GM21737 (cell line): ENCODE measurements at regions not wholly inside any gene's neighbourhood (a gene's known extent, or its start where the extent isn't known, plus 50 kb on each side); places are given as distances from the start of the nearest gene placed in this dataset.

Experiments
- ATAC-seq: cut with Tn5 transposase; IDR thresholded peaks from one replicate; pipeline ENCODE4 v1.9.1; 2021; ENCODE audit warnings: mild to moderate bottlenecking, moderate library complexity; ENCODE audit not compliant: unreplicated experiment

DNA sequence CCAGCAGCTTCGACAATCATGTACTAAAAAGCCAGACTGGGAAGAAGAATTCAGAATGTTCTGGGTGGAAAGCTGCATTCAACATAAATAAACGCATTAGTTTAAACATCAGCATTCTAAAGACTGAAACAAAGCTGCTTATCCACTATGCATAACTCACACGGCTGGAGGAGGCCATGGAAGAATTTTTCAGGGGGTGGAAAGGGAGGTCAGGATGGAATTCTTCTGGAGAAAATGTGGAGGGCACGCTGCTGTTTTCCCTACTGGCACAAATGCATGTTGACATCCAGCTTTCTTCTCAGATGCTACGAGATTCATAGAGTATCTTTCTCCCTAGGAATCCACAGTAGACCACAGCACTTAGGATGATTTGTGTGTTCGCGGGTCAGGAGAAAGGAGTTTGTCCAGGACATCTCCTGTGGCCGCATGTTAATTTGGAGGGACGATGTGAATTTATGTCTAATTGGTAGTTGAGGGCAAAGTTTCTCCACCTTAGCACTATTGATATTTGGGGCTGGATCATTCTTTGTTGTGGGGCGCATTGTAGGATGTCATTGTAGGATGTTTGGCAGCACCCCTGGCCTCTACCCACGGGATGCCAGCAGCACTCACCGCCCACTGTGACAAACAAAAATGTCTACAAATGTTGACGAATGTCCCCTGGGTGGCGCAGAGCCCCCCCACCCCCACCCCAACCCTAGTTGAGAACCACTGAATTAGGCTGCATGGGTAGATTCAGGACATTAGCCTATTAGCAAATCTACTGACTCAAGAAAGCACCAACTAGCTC, 86.5 kb upstream of the KAZN start:
- ATAC-seq: no peak

DNA sequence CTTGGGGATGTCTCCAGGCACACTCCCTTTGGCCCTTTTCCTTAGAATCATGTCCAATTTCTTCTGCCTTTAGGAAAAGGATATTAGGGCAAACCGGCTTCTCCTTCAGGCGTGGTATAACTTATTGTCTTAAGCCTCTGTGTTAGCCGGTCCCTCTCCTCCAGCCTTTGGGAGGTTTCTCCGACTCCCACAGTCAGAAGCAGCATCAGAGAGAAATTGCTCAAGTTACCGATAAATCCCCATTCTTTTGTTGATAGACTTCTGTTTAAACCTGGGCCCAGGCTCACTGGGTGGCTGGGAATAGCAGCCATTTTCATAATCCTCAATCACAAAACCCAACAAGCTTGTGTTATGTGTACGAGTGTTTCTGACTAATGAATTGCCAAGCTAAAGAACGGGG, 85.4 kb upstream of the KAZN start:
- ATAC-seq: no peak

DNA sequence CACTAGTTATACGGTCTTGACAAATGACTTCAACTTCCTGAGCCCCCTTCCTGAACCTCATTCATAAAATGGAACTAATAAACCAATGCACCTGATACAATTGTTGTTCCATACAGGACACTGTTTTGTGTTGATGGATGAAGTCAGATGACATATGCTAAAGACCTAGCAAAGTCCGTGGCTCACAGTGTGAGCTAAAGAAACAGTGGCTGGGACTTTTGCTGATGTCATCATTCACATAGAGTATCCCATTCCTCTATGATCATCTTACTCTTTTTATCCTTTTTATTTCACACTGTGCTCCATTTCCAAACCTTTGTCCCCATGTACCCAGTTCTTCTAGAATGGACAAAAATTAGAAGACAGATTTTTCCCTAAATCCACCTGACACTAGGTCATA, 83.7 kb upstream of the KAZN start:
- ATAC-seq: no peak

- no peak for ATAC-seq
Measured at GRCh38 chr1:14516974-14517840, 81.3 kb upstream of the KAZN start.

DNA sequence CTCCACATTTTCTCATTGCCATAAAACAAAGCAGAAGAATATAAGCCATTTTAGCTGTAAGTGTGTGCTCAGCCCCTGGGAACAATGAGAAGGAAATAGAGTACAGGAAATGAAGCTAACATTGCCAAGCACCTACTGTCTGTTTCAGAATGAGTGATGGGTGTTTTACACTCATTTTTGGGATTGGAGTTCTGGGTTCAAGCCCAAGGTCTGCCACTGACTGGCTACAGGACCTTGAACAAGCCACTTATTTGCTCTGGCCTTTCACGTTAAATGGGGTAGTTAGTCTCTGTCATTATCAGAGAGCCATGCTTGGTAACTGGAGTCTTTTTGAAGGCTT, 80.7 kb upstream of the KAZN start:
- no peak for ATAC-seq

- no peak for ATAC-seq
Measured at GRCh38 chr1:14519976-14520375, 78.5 kb upstream of the KAZN start.

DNA sequence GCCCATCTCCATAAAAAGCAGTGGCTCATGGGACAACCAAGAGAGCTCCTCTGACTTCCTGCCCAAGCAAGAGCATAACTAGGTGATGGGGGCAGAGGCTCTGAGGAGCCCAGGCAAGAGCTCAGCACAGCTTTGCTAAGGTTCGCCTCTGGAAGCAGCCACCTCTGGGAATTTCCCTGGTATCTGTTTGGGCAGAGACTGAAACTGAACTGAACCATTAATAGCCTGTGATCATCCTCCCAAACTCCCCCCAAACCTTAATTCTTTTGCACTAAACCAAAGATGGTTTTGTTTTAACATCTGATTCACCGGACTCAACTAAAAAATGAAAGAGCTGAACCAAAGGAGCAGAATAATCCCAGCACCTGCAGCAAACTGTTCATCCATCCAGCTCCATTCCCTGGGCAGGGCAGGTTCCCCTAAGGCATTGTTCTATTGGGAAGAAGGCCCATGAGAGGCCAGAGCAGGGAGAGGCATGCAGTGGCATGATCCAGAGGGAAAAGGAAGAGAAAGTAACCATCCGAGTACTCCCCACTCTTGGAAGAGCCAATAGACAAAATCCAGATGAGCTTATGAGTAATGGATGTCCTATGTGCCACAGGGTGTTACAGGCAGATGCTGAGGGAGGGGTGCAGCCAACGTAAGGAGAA, 77.8 kb upstream of the KAZN start:
- ATAC-seq: no peak

GRCh38 chr1:14521622-14522021, 76.9 kb upstream of the KAZN start:
- ATAC-seq: no peak

DNA sequence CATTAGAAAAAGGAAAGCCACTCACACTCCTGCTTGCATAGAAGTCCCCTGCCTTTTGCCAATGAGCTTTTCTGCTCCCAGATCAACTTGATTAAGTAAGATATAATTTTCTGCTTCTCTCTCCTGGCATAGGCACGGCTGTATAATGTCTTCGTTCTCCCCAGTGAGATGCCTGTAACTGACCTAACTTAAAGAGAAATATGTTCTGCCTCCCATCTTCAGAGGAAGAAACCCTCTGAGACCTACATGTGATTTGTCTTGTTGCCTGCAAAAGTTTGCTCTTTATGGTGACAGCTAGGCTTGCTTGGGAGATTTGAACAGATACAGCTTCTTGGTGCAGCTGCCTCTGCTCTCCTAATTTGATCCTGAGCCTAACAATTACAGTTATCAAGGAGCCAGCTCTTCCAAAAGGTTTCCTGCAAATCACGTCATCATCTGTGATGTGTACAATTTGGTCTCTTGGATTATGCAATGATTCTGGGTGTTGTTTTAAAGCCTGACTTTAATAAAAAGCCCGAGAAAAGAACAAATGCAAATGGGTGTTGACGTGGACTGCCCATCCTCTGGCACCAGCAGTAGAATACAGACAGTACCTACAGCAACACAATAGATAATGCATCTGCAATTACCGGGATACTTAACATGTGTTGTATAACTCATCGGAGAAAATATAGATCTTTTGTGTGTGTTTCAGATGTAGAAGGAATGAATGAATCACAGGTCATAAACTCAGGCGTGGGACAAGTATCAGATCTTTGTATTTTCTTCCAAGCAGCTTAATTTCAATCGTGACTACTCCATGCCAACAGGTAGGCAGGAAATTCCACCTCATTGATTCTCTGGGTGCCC, 76.2 kb upstream of the KAZN start:
- ATAC-seq: no peak

- ATAC-seq: no peak
Measured at GRCh38 chr1:14522926-14523241, 75.6 kb upstream of the KAZN start.

DNA sequence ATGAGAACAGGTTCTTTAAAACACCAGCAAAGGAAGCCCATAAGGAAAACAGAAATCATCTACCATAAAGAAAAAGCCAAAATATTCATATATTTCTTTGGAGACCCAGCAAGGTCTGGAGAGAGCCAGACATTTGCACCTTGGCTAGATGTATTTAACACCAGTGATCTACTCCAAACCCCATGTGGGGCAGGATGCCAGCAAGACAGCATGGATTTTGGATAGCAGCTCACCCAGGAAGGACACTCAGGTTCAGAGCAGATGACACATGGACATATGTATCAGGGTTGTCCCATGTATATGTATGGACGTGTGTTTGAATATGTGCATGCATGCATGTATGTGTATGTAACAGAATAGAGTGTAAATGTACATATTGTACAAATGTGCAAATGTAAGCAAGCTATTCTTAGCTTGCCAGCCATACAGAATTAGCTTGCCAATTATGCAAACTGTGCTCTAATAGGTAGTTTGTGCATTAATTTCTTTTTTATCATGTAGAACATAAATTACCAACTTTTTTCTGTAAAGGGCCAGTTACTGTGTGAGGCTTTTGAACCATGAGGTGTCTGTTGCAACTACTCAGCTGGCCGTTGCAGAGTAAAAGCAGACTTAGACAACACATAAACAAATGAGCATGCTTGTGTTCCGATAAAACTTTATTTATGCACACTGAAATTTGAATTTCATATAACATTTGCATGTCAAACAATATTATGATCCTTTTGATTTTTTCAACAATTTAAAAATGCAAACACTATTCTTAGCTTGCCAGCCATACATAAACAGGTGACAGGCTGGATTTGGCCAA, 73.5 kb upstream of the KAZN start:
- ATAC-seq: no peak

GRCh38 chr1:14529475-14529874, 69.0 kb upstream of the KAZN start:
- no peak for ATAC-seq

DNA sequence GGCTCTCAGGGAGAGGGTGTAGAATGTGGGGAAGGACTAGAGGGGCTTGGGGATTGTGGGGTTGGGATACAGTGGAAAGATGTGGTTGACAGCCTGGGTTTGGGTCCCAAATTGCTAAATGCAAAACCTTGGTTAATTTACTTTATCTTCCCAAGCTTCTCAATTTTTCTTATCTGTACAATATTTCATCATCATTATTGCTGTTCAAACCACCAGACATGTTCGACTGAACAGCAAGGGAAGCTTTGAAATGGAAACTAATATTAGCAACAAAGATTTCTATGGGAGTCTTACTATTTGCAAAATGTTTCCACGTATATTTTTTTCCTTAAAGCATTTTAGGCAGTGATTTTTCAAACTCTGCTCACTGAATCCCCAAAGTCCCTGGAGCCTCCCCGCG, 67.0 kb upstream of the KAZN start:
- no peak for ATAC-seq

- ATAC-seq: no peak
Measured at GRCh38 chr1:14535619-14536355, 62.7 kb upstream of the KAZN start.

- ATAC-seq: no peak
Measured at GRCh38 chr1:14538335-14538734, 60.1 kb upstream of the KAZN start.

- no peak for ATAC-seq
Measured at GRCh38 chr1:14539309-14539708, 59.2 kb upstream of the KAZN start.

DNA sequence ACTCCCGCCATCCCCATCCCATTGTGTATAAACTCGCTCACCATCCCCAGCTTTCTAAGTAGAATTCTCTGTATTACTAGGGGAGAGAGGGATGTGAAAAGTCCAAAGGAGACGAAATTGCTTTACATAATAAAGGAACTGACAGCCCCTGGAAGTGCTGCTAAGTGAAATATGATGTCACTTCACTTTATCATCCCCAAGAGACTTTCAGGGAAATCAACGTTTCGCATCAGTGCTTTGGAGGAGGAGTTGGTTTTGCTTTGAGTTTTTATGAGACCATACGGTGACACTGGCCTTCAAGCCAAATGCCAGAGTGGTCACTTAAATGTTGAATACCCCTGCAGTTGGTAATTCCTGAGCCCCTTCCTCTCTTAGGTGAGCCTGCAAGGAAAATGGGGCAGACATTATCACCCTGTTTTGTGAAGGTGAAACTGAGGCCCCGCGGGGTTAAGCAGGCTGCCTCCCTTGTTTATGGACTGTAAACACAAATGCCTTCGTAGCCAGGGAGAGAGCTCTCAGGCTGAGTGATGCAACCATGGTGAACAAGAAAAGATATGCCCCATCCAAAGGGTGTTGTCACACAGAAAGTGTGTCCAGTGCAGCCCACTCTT, 58.4 kb upstream of the KAZN start:
- ATAC-seq: no peak

- no peak for ATAC-seq
Measured at GRCh38 chr1:14541348-14541747, 57.1 kb upstream of the KAZN start.

GRCh38 chr1:14543191-14543840, 55.2 kb upstream of the KAZN start:
- no peak for ATAC-seq
